Heart right ventricle (tissue), 16 donors: ENCODE measurements at regions not wholly inside any gene's neighbourhood (a gene's known extent, or its start where the extent isn't known, plus 50 kb on each side); places are given as distances from the start of the nearest gene placed in this dataset.

ENCODE experiments used
- ATAC-seq, 8 donors: fragments of 200-7000 bp; cut with Tn5 transposase; one replicate each; pipeline ENCODE4 v1.9.1; 2020; ENCODE audit warnings: mild to moderate bottlenecking in 8 of 8, moderate library complexity in 8 of 8, moderate number of reproducible peaks in 1 of 8
- DNase-seq, 2 donors: peaks; one replicate each; pipeline ENCODE4 v3.0.0-alpha.2; 2020
- H3K27ac ChIP-seq, 10 donors: fragments of 200-600 bp; sonication (generic) in 2 of 10; one replicate each; pipeline versions ENCODE4 v1.5.0 to v1.8.0; 2020 to 2022; ENCODE audit warnings: mild to moderate bottlenecking in 3 of 10
- H3K27me3 ChIP-seq, 7 donors: fragments of 200-600 bp; one replicate each; pipeline ENCODE4 v1.8.0; 2021 to 2022; ENCODE audit warnings: mild to moderate bottlenecking in 2 of 7
- H3K36me3 ChIP-seq, 9 donors: fragments of 200-600 bp; sonication (generic) in 1 of 9; one replicate each; pipeline versions ENCODE4 v1.5.0 to v1.8.0; 2020 to 2022; ENCODE audit warnings: mild to moderate bottlenecking in 2 of 9
- H3K4me1 ChIP-seq, 9 donors: fragments of 200-600 bp; sonication (generic) in 1 of 9; one replicate each; pipeline versions ENCODE4 v1.5.0 to v1.8.0; 2020 to 2022; ENCODE audit warnings: mild to moderate bottlenecking in 4 of 9
- H3K4me3 ChIP-seq, 10 donors: fragments of 200-600 bp; sonication (generic) in 2 of 10; one replicate each; pipeline versions ENCODE4 v1.5.0 to v1.8.0; 2020 to 2022; ENCODE audit warnings: mild to moderate bottlenecking in 7 of 10, moderate library complexity in 2 of 10
- H3K9me3 ChIP-seq, 11 donors: fragments of 200-600 bp in 10 of 11; sonication (generic) in 2 of 11; one replicate each; pipeline versions ENCODE4 v1.5.0 to v1.8.0; 2013 to 2022; ENCODE audit warnings: mild to moderate bottlenecking in 2 of 11, control low read depth in 1 of 11, moderate library complexity in 1 of 11
- WGBS, 2 donors: extraction: QIAGEN DNeasy Blood & Tissue Kit; methylation state at CpG; one replicate each; pipeline ENCODE4 v1.1.7; 2013; ENCODE audit warnings: inconsistent platforms in 1 of 2; 5-methylcytosine and 5-hydroxymethylcytosine counted together
- intact Hi-C, 10 donors: fragments of 100-400 bp; cut with DNase I; formaldehyde crosslinking; loops; one replicate each; pipeline versions ENCODE4 v1.11.1 to v1.14.2; 2022
- TF ChIP-seq, protein P1 (sequence below), 9 donors: fragments of 200-600 bp; sonication (generic) in 2 of 9; IDR thresholded peaks; one replicate each; pipeline versions ENCODE4 v1.5.0 to v1.8.0; 2021 to 2022; ENCODE audit warnings: antibody characterized with exemption in 9 of 9, mild to moderate bottlenecking in 5 of 9, moderate library complexity in 1 of 9
- donor health status: Arrhythmogenic right ventricular cardiomyopathy.
- donor health status: ischemic (EF 13 %, LVEDD 7.1; RV severe dilation, severe dysfunction).
- donor health status: healthy with polysubstance abuse.
- donor health status: DM: no; HTN: yes; CAD: no.
- donor health status: DM: no; HTN: no; CAD: no.
- donor health status: ischemic (EF 25% LVEDD 6.9; RV normal size, moderate dysfunction).
- donor health status: ischemic (EF 25% LVEDD 5.7; RV mildly dilated, moderate dysfunction).
- donor health status: healthy.
- donor health status: DM: yes; HTN: yes; CAD: no.
- donor health status: Ischemic cardiomyopathy.
- donor health status: ischemic (EF 35%, LVEDD 5.7; RV mildly dilated, moderate dysfunction).
- donor health status: nonischemic (EF 11% LVEDD 7.7; RV severe dilation, severe dysfunction).
- donor health status: DM: yes; HTN: yes; CAD: no.
- donor health status: PGD.
- donor health status: ischemic (EF 29% LVEDD 5.4; RV normal size, mild dysfunction).
- donor health status: nonischemic (EF 23%, LVEDD 6.1; RV moderate dilation, normal function).

DNA sequence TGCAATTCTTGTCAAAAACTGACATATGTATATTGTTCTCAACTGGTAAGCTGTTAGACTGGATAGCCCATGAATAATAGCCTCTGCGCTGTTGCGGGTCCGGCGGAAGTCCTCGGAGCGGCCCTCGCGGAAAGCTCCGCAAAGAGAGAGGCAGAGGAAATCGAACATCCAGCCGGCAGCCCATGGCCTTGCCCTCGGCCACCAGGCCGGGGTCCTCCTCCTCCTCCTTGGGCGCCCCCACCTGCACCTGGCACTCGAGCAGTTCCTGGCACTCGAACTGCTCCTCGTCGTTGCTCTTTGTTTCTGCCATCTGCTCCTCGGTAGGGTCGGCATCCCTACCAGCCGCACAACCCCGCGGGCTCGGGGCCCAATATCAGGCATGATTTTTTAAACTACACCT, 1176.3 kb downstream of the PCDH18 start:
- no peaks in the 10 kb centered on the region for H3K4me1 ChIP-seq
- 89 to 90% methylated on average over 24 of the region's 24 CpGs for WGBS, 2 donors

DNA sequence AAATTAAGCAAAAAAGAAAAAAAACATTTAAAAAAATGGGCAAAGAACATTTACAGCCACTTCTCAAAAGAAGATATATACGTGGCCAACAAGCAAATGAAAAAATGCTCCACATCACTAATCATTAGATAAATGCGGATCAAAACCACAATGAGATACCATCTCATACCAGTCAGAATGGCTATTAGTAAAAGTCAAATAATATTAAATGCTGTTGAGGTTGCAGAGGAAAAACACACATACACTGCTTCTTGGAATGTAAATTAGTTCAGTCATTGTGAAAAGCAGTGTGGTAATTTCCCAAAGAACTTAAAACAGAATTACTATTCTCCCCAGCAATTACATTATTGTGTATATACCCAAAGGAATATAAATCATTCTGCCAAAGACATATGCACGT, 1189.0 kb downstream of the PCDH18 start:
- ATAC-seq (no peak), DNase-seq (no peak)
- Histone ChIP-seq H3K9me3 (peaks cover 0 to 13% (median 0%) of the 10 kb centered on the region in 11 donors), H3K27me3 (no peaks in the 10 kb centered on the region), H3K4me1 (no peaks in the 10 kb centered on the region), H3K4me3 (no peak overlapping the region), H3K36me3 (no peaks in the 10 kb centered on the region), H3K27ac (no peak overlapping the region)
- TF ChIP-seq, protein P1, sequence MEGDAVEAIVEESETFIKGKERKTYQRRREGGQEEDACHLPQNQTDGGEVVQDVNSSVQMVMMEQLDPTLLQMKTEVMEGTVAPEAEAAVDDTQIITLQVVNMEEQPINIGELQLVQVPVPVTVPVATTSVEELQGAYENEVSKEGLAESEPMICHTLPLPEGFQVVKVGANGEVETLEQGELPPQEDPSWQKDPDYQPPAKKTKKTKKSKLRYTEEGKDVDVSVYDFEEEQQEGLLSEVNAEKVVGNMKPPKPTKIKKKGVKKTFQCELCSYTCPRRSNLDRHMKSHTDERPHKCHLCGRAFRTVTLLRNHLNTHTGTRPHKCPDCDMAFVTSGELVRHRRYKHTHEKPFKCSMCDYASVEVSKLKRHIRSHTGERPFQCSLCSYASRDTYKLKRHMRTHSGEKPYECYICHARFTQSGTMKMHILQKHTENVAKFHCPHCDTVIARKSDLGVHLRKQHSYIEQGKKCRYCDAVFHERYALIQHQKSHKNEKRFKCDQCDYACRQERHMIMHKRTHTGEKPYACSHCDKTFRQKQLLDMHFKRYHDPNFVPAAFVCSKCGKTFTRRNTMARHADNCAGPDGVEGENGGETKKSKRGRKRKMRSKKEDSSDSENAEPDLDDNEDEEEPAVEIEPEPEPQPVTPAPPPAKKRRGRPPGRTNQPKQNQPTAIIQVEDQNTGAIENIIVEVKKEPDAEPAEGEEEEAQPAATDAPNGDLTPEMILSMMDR (IDR thresholded peaks at IDR 0.05) = no peak
- intact Hi-C loops = no loop called here
- 81 to 85% methylated on average over 3 of the region's 3 CpGs for WGBS, 2 donors

More for the DNA sequence above, 1176.3 kb downstream of the PCDH18 start:
- intact Hi-C loops = no loop called here
- Histone ChIP-seq H3K27me3 (no peaks in the 10 kb centered on the region), H3K36me3 (no peaks in the 10 kb centered on the region), H3K4me3 (no peak overlapping the region), H3K9me3 (peaks cover 0 to 4% (median 0%) of the 10 kb centered on the region in 11 donors), H3K27ac (no peak overlapping the region)
- TF ChIP-seq, protein P1 (IDR thresholded peaks at IDR 0.05) = no peak
- no peak for ATAC-seq
- no peak for DNase-seq

DNA sequence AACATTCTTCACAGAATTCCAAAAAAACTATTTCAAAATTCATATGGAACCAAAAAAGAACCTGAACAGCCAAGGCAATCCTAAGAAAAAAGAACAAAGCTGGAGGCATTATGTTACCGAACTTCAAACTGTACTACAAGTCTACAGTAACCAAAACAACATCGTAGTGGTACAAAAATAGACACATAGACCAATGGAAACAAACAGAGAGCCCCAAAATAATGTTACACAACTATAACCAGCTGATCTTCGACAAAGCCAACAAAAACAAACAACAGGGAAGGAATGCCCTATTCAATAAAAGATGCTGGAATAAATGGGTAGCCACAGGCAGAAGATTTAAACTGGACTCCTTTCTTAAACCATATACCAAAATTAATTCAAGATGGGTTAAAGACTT, 1189.6 kb downstream of the PCDH18 start:
- 80 to 85% methylated on average over 3 of the region's 3 CpGs for WGBS, 2 donors
- DNase-seq (no peak), ATAC-seq (no peak)
- intact Hi-C loops = no loop called here
- no peaks in the 10 kb centered on the region for H3K4me1 ChIP-seq
- no peak overlapping the region for H3K4me3 ChIP-seq
- peaks cover 0 to 13% (median 0%) of the 10 kb centered on the region in 11 donors for H3K9me3 ChIP-seq
- no peak overlapping the region for H3K27ac ChIP-seq
- no peaks in the 10 kb centered on the region for H3K36me3 ChIP-seq
- TF ChIP-seq, protein P1 (IDR thresholded peaks at IDR 0.05) = no peak
- H3K27me3 ChIP-seq = no peaks in the 10 kb centered on the region

DNA sequence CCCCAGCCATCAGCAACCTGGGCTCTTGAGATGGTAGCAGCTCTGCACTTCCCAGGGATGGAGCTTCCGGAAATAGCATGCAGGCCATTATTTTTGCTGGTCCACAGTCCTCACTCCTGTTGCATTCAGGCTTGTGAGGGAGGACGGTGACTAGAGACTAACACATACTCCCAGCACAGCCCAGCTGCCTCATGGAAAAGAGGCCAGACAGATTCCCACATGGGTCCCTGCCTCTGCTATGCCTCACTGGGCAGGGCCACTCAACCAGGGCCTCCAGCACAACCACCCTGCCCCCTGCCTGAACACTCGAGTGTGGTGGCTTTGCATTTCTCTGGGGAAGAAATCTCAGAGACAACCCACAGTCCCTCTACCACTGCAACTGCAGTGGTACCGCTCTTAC, 1195.1 kb downstream of the PCDH18 start:
- DNase-seq = no peak
- intact Hi-C loops = no loop called here
- Histone ChIP-seq H3K4me3 (no peak overlapping the region), H3K4me1 (no peaks in the 10 kb centered on the region), H3K27me3 (no peaks in the 10 kb centered on the region), H3K9me3 (peaks cover 0 to 9% (median 0%) of the 10 kb centered on the region in 11 donors), H3K36me3 (no peaks in the 10 kb centered on the region), H3K27ac (no peak overlapping the region)
- TF ChIP-seq, protein P1 (IDR thresholded peaks at IDR 0.05) = no peak
- 78 to 85% methylated on average over 4 of the region's 4 CpGs for WGBS, 2 donors
- no peak for ATAC-seq
